Activated T-cell treated with anti-CD3 and anti-CD28 coated beads, Interleukin-2, amount 50 U/mL, for 72 hours (primary cell): ENCODE measurements at regions not wholly inside any gene's neighbourhood (a gene's known extent, or its start where the extent isn't known, plus 50 kb on each side); places are given as distances from the start of the nearest gene placed in this dataset.

Source experiments
- ATAC-seq, 2 donors: fragments of 150-1000 bp; cut with Tn5 transposase; replicated peaks in 1 of 2; 2 replicates each; pipeline ENCODE4 v1.10.0; 2021; ENCODE audit warnings: moderate library complexity in 2 of 2, mild to moderate bottlenecking in 1 of 2
- DNase-seq, 2 donors: peaks; one replicate each; pipeline ENCODE4 v3.0.0; 2021 to 2022; ENCODE audit warnings: mixed read lengths in 1 of 2
- H3K27ac Mint-ChIP-seq: one replicate; pipeline ENCODE4 v1.8.0; 2022; ENCODE audit warnings: mild to moderate bottlenecking, moderate library complexity, mixed read lengths
- H3K27me3 Mint-ChIP-seq: one replicate; pipeline ENCODE4 v1.8.0; 2022; ENCODE audit warnings: low read depth, mixed read lengths
- H3K36me3 Mint-ChIP-seq, 2 donors: one replicate each; pipeline ENCODE4 v1.8.0; 2022; ENCODE audit warnings: mixed read lengths in 2 of 2, mild to moderate bottlenecking in 1 of 2; ENCODE audit not compliant: insufficient read depth in 2 of 2
- H3K4me1 Mint-ChIP-seq: one replicate; pipeline ENCODE4 v1.8.0; 2022; ENCODE audit warnings: low read depth, mixed read lengths
- H3K4me3 Mint-ChIP-seq, 2 donors: one replicate each; pipeline ENCODE4 v1.8.0; 2022; ENCODE audit warnings: mild to moderate bottlenecking in 2 of 2, mixed read lengths in 2 of 2, moderate library complexity in 2 of 2
- H3K9me3 Mint-ChIP-seq, 2 donors: one replicate each; pipeline ENCODE4 v1.8.0; 2022; ENCODE audit warnings: mixed read lengths in 2 of 2

DNA sequence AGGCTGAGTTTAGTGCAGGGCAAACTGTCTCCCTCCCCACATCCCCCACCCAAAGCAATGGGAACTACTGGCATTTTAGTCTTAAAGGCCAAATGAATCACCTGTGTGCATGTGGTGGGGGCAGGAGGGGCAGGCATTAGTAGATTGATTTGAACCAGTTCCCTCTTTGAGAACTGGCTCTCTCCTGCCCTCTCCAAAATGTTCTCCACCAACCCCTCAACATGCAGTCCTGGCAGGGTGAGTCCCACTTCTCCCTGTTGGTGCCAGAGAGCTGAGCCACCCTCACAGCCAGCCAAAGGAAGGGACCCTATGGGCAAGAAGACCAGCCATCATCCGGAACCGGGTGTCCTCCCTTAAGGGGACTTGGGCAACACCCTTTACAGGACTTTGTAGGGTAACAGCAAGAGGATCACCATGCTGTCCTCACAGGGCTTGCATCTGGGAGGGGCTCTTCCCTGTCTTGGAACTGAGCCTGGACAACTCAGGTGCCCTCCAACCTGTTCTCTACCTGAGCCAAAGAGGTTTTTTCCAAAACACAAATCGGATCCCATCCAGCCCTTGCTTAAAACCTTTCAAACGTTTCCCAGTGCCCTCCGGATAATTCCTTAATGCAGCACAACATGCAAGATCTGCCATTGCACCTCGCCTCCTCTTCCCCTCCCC is 80.6 kb downstream of the MRPL14 start:
- H3K27ac Mint-ChIP-seq: no peak overlapping the region
- H3K4me1 Mint-ChIP-seq: peaks cover 12% of the 10 kb centered on the region
- DNase-seq: no peak
- peaks cover 6% of the 10 kb centered on the region for H3K27me3 Mint-ChIP-seq
- H3K4me3 Mint-ChIP-seq: no peak overlapping the region
- no peaks in the 10 kb centered on the region for H3K9me3 Mint-ChIP-seq
- ATAC-seq: no peak
- no peaks in the 10 kb centered on the region for H3K36me3 Mint-ChIP-seq

DNA sequence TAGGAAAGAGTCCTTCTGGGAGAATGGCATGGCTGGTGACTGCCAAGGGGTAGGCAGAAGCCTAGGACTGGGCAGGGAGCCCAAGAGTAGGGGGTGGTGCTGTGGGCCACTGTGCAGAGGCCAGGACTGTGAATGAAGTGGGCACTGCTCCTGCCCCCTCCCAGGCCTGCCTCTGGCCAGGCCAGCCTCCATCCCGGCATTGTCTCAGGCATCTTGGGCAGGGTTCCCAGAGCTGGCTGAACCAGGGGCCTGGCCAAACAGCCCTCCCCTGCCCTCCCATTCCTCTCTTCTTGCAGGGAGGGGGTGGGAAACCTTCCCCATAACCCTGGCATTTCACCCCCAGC is 81.6 kb downstream of the MRPL14 start:
- ATAC-seq (no peak), DNase-seq (no peak)
- H3K4me1 Mint-ChIP-seq: peaks cover 13% of the 10 kb centered on the region
- H3K9me3 Mint-ChIP-seq: no peaks in the 10 kb centered on the region
- peaks cover 6% of the 10 kb centered on the region for H3K27me3 Mint-ChIP-seq
- no peaks in the 10 kb centered on the region for H3K36me3 Mint-ChIP-seq
- H3K4me3 Mint-ChIP-seq: no peak overlapping the region
- H3K27ac Mint-ChIP-seq: no peak overlapping the region

DNA sequence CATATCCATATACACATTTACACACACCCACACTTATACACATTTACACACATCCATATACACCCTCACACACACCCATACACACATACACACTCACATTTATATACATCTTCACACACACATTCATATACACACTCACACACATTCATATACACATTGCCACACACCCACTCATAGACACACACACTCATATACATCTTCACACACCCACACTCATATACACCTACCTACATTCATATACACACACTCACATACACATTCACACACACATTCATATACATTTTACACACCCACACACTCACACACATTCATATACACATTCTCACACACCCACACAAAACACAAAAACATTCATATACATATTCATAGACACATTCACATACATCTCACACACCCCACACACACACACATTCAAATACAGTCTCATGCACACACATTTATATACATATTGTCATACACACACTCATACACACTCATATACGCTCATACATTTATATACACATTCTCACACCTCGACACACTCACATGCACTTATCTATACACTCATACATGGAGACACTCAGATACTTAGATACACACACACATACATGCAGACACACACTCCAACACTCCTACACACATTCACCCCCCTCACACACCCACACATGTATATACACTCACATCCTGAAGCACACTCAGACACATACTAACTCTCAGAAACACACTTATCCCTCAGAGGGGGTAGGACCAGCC is 82.1 kb downstream of the MRPL14 start:
- peaks cover 13% of the 10 kb centered on the region for H3K4me1 Mint-ChIP-seq
- peaks cover 6% of the 10 kb centered on the region for H3K27me3 Mint-ChIP-seq
- H3K27ac Mint-ChIP-seq: no peak overlapping the region
- no peak for DNase-seq
- no peaks in the 10 kb centered on the region for H3K9me3 Mint-ChIP-seq
- no peaks in the 10 kb centered on the region for H3K36me3 Mint-ChIP-seq
- no peak overlapping the region for H3K4me3 Mint-ChIP-seq
- no peak for ATAC-seq

DNA sequence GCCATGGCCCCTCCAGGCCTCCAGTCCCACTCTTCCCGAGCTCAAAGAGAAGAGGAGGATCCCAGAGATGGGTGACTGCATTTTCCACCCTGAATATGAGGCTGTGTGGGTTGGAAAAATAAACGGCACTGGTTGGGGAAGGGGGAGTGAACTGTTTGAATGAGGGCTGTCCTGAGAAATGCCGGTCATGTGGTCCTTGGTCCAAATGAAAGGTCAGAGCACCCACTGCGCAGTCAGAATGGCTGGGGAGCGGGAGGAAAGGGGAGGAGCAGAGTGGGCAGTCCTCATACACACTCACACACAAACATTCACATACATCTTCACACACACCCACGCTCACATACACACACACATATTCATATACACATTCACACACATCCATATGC is 83.1 kb downstream of the MRPL14 start:
- H3K36me3 Mint-ChIP-seq: no peaks in the 10 kb centered on the region
- no peak overlapping the region for H3K4me3 Mint-ChIP-seq
- DNase-seq: no peak
- H3K27me3 Mint-ChIP-seq: peaks cover 6% of the 10 kb centered on the region
- no peak for ATAC-seq
- peaks cover 9% of the 10 kb centered on the region for H3K4me1 Mint-ChIP-seq
- no peak overlapping the region for H3K27ac Mint-ChIP-seq
- no peaks in the 10 kb centered on the region for H3K9me3 Mint-ChIP-seq

DNA sequence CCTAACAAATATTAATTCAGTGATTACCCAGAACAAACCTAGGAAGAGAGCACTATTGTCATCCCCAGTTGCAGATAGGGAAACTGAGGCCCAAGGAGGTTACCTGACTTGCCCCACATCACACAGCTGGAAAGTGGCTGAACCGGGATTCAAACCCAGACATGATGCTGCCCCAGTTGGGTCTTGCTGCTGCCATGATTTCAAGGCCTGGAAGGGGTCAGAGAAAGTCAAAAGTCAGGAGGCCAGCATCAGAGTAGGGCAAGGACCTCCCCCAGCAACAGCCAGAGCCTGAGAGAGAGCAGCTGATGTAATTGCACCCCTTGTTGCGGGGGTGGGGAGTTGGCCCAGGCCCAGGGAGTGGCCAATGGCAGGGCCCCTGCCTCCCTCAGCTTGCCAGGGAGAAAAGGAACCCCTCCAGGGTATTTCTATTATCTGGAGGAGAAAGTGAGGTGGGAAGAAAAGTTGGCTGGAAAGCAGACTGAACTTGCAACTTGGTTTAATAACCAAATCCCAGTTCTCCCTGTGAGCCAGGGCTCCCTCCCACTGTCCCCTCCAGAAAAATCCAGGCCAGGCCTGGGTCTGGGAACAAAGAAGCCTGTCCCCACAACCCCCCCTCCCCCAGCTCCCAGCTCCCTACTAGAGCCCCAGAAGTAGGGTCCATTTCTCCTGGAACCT is 83.6 kb downstream of the MRPL14 start:
- DNase-seq: no peak
- peaks cover 6% of the 10 kb centered on the region for H3K27me3 Mint-ChIP-seq
- H3K27ac Mint-ChIP-seq: no peak overlapping the region
- H3K36me3 Mint-ChIP-seq: no peaks in the 10 kb centered on the region
- H3K4me3 Mint-ChIP-seq: no peak overlapping the region
- no peaks in the 10 kb centered on the region for H3K9me3 Mint-ChIP-seq
- peaks cover 5% of the 10 kb centered on the region for H3K4me1 Mint-ChIP-seq
- no peak for ATAC-seq

GRCh38 chr6:44042989-44043478 is 84.2 kb downstream of the MRPL14 start:
- DNase-seq (no peak), ATAC-seq (no peak)
- H3K27ac Mint-ChIP-seq: no peak overlapping the region
- no peak overlapping the region for H3K4me3 Mint-ChIP-seq
- H3K27me3 Mint-ChIP-seq: peaks cover 6% of the 10 kb centered on the region
- H3K9me3 Mint-ChIP-seq: no peaks in the 10 kb centered on the region
- peaks cover 5% of the 10 kb centered on the region for H3K4me1 Mint-ChIP-seq
- H3K36me3 Mint-ChIP-seq: no peaks in the 10 kb centered on the region

DNA sequence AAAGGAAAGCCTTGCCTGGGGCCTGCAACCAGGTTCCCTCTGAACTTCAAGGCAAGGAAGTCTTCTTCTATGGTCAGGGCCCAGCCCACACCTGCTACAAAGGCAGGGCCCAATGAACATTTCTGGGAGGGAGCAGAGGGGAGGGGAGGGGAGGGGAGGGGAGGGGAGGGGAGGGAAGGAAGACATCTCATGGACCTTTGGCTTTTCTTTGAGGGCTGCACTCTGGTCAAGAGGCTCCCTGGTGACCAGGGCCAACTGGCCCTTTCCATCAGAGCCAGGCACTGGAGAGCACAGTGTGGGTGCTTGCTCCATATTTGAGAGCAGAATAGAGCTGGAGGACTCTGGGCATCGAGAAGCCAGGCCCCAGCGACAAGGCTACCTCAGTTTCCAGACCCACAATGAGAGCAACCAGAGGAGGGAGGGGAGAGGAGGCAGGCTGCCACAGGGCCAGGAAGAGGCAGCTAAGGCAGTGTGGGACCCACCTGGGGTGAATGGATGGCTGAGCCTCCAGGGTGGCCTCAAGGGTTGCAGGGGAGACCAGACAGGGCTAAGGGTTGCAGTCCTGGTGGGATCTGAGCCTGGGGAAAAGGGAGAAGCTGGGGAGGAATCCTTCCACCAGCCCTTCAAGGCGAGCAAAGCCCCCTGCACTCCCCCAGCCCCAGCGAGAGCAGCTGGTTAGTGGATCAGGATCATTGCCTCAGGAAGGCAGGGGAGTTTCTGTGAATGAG is 84.8 kb downstream of the MRPL14 start:
- Mint-ChIP-seq H3K36me3 (no peaks in the 10 kb centered on the region), H3K4me1 (peaks cover 5% of the 10 kb centered on the region), H3K9me3 (no peaks in the 10 kb centered on the region), H3K27ac (no peak overlapping the region), H3K27me3 (peaks cover 6% of the 10 kb centered on the region), H3K4me3 (no peak overlapping the region)
- DNase-seq: no peak
- no peak for ATAC-seq

- ATAC-seq: no peak
- Mint-ChIP-seq H3K9me3 (no peaks in the 10 kb centered on the region), H3K27ac (no peak overlapping the region), H3K4me1 (peaks cover 5% of the 10 kb centered on the region), H3K27me3 (no peaks in the 10 kb centered on the region), H3K36me3 (no peaks in the 10 kb centered on the region), H3K4me3 (no peak overlapping the region)
- no peak for DNase-seq
These were observed 85.6 kb downstream of the MRPL14 start for GRCh38 chr6:44041461-44042260.

- DNase-seq (no peak), ATAC-seq (no peak)
- Mint-ChIP-seq H3K36me3 (no peaks in the 10 kb centered on the region), H3K4me1 (peaks cover 5% of the 10 kb centered on the region), H3K27me3 (no peaks in the 10 kb centered on the region), H3K4me3 (no peak overlapping the region), H3K9me3 (no peaks in the 10 kb centered on the region), H3K27ac (no peak overlapping the region)
These were observed 86.5 kb downstream of the MRPL14 start for GRCh38 chr6:44040786-44041185.

DNA sequence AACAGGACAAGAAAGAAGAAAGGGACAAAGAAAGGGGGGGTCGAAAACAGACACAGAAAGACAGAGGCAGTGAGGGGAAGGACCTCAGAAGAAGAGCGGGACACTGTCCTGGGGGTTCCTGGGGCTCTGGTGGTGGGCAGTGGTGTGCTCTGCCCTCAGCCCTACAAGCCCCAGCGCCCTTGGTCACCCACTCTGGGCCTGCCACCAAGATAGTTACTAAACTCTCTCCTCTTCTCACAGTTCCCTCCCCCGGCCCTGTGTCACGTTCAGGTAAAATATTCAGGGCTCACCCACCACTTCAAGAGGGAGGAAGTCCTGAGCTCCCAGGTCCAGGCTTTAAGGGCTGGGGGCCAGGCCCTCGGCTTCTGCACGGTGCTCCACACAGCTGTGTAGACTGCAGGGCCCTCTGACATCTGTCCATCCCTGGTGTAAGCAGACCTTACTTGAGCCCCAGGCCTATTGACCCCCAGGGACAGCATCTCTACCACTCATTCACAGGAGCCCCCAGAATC is 87.4 kb downstream of the MRPL14 start:
- Mint-ChIP-seq H3K4me1 (peaks cover 5% of the 10 kb centered on the region), H3K9me3 (no peaks in the 10 kb centered on the region), H3K4me3 (no peak overlapping the region), H3K36me3 (no peaks in the 10 kb centered on the region), H3K27ac (no peak overlapping the region), H3K27me3 (no peaks in the 10 kb centered on the region)
- DNase-seq (no peak), ATAC-seq (no peak)

- no peak overlapping the region for H3K4me3 Mint-ChIP-seq
- no peaks in the 10 kb centered on the region for H3K27me3 Mint-ChIP-seq
- no peak for DNase-seq
- H3K27ac Mint-ChIP-seq: no peak overlapping the region
- H3K9me3 Mint-ChIP-seq: no peaks in the 10 kb centered on the region
- H3K36me3 Mint-ChIP-seq: no peaks in the 10 kb centered on the region
- H3K4me1 Mint-ChIP-seq: peaks cover 5% of the 10 kb centered on the region
- ATAC-seq: no peak
These were observed 88.0 kb downstream of the MRPL14 start for GRCh38 chr6:44039191-44039719.

DNA sequence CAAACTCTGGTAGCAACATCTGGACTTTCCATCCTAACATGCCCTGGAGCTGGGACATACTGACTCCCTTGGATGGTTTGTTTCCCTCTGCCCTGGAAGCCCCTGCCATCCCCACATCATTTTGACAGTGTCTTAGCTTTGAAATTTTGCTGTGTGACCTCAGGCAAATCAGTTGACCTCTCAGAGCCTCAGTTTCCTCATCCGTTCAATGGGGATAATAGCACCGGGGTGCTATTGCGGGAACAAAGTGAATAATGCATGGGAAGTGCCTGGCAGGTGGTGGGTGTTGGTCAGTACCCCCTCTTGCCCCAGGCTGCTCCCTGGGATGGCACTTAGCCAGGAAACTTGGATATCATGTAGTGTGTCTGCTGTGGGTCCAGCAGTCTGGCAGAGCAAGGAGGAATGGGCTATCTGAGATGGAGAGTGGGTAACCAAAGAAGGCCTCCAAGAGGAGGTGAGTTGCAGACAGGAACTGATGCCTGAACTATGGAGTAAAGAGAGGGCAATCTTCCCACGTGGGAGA is 88.6 kb downstream of the MRPL14 start:
- no peak for DNase-seq
- H3K9me3 Mint-ChIP-seq: no peaks in the 10 kb centered on the region
- H3K27ac Mint-ChIP-seq: no peak overlapping the region
- H3K27me3 Mint-ChIP-seq: no peaks in the 10 kb centered on the region
- no peaks in the 10 kb centered on the region for H3K36me3 Mint-ChIP-seq
- no peak for ATAC-seq
- peaks cover 5% of the 10 kb centered on the region for H3K4me1 Mint-ChIP-seq
- no peak overlapping the region for H3K4me3 Mint-ChIP-seq
